Stimulated activated effector memory CD8-positive, alpha-beta T cell treated with anti-CD3 and anti-CD28 coated beads, Interleukin-12 subunit alpha, Interleukin-12 subunit beta, amount 100 ng/mL, for 72 hours (primary cell): ENCODE measurements at regions not wholly inside any gene's neighbourhood (a gene's known extent, or its start where the extent isn't known, plus 50 kb on each side); places are given as distances from the start of the nearest gene placed in this dataset.

Source experiments
- ATAC-seq: fragments of 150-1000 bp; cut with Tn5 transposase; 2 replicates; pipeline ENCODE4 v1.10.0; 2021
- DNase-seq, 2 donors: peaks; one replicate each; pipeline ENCODE4 v3.0.0; 2021 to 2022; ENCODE audit warnings: low spot score in 2 of 2
- H3K27ac Mint-ChIP-seq: one replicate; pipeline ENCODE4 v1.8.0; 2022; ENCODE audit warnings: mild to moderate bottlenecking, mixed read lengths
- H3K36me3 Mint-ChIP-seq: one replicate; pipeline ENCODE4 v1.8.0; 2022; ENCODE audit warnings: mild to moderate bottlenecking, mixed read lengths
- H3K4me1 Mint-ChIP-seq: one replicate; pipeline ENCODE4 v1.8.0; 2022; ENCODE audit warnings: mixed read lengths
- H3K4me3 Mint-ChIP-seq: one replicate; pipeline ENCODE4 v1.8.0; 2022; ENCODE audit warnings: mild to moderate bottlenecking, mixed read lengths
- H3K9me3 Mint-ChIP-seq: one replicate; pipeline ENCODE4 v1.8.0; 2022; ENCODE audit warnings: mixed read lengths

DNA sequence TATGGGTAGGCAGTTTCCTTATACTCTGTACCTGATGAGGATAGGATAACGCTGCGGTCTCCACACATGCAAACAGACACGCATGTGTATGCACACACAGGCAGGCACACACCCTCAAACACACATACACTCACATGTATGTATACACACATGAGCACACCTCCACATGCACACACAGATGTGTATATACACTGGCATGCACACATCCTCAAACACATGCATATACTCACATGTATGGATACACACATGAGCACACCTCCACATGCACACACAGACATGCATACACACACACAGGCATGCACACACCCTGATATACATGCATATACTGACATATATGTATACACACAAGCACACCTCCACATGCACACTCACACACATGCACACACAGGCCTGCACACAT is 267.8 kb upstream of the HDAC4 start:
- ATAC-seq = no peak
- no peak overlapping the region for H3K4me3 Mint-ChIP-seq

GRCh38 chr2:239668042-239668441 is 267.2 kb upstream of the HDAC4 start:
- H3K27ac Mint-ChIP-seq = no peak overlapping the region
- no peak overlapping the region for H3K4me3 Mint-ChIP-seq
- H3K9me3 Mint-ChIP-seq = no peaks in the 10 kb centered on the region
- peaks cover 6% of the 10 kb centered on the region for H3K4me1 Mint-ChIP-seq
- ATAC-seq = no peak
- no peaks in the 10 kb centered on the region for H3K36me3 Mint-ChIP-seq
- no peak for DNase-seq

More for the DNA sequence above, 267.8 kb upstream of the HDAC4 start:
- H3K9me3 Mint-ChIP-seq = no peaks in the 10 kb centered on the region
- H3K4me1 Mint-ChIP-seq = peaks cover 6% of the 10 kb centered on the region
- H3K27ac Mint-ChIP-seq = no peak overlapping the region
- H3K36me3 Mint-ChIP-seq = no peaks in the 10 kb centered on the region
- no peak for DNase-seq

DNA sequence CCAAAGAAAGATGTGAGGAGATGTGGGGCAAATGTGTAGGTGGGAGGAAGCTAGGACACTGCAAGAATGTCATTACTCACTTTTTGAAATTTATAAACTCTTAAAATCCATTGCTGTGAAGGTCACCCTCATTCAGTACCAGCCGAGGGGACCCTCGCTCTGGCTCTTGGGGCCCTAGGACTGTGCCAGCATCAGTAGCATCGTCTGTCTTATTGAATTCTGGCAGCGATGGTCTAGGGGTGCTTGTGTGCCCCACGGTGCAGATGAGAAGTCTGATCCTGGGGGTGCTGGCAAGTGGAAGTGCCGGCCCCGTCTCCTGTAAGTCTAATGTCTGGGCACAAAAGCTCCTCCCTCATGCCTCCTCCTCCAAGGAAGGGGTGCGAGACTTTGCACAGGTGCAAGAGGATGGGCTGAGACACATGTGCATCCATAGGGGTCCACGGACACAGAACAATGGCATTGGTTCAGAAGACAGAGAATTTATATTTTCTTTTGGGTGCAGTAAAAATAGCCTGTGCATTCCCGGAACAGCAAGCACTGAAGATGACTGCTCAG is 266.7 kb upstream of the HDAC4 start:
- peak overlapping the region; percentile 58 for H3K27ac Mint-ChIP-seq
- H3K9me3 Mint-ChIP-seq = no peaks in the 10 kb centered on the region
- DNase-seq (no peak), ATAC-seq (no peak)
- no peak overlapping the region for H3K4me3 Mint-ChIP-seq
- H3K4me1 Mint-ChIP-seq = peaks cover 9% of the 10 kb centered on the region
- no peaks in the 10 kb centered on the region for H3K36me3 Mint-ChIP-seq

- no peak overlapping the region for H3K4me3 Mint-ChIP-seq
- DNase-seq (no peak), ATAC-seq (peak; percentile 20)
- H3K27ac Mint-ChIP-seq = peak overlapping the region; percentile 58
- H3K36me3 Mint-ChIP-seq = no peaks in the 10 kb centered on the region
- H3K9me3 Mint-ChIP-seq = no peaks in the 10 kb centered on the region
- peaks cover 13% of the 10 kb centered on the region for H3K4me1 Mint-ChIP-seq
These were observed 266.1 kb upstream of the HDAC4 start for GRCh38 chr2:239666855-239667376.

GRCh38 chr2:239666053-239666854 is 265.4 kb upstream of the HDAC4 start:
- H3K36me3 Mint-ChIP-seq = no peaks in the 10 kb centered on the region
- no peak for DNase-seq
- H3K4me1 Mint-ChIP-seq = peaks cover 18% of the 10 kb centered on the region
- ATAC-seq = no peak
- H3K27ac Mint-ChIP-seq = peak overlapping the region; percentile 37
- H3K4me3 Mint-ChIP-seq = no peak overlapping the region
- no peaks in the 10 kb centered on the region for H3K9me3 Mint-ChIP-seq

DNA sequence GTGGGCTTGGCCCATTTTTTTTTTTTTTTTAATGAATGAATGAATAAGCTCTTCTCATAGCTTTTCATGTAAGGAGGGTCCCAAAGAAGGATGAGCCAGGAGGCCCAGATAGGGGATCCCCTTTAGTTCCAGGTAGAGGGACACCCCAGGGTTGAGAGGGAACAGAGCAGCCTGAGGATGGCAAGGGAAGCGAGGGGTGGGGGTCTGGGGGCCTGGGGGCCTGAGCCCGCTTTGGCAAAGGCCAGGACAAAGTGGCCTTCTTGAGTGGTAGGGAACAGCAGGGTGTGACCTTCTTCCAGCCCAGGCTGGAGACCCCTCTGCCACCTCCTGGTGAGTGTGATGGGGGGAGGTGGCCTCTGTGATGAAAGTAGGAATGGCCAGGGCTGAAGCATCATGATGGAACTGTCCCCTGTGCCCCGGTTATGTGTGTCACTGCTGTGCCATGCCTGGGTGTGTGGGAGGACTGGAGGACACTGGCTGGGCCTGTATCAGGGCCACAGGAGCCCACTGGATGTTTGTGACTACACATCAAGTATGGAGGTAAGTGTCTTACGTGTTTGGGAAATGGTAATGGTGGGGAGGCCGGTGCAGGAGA is 263.5 kb upstream of the HDAC4 start:
- H3K36me3 Mint-ChIP-seq = no peaks in the 10 kb centered on the region
- H3K9me3 Mint-ChIP-seq = no peaks in the 10 kb centered on the region
- H3K4me3 Mint-ChIP-seq = no peak overlapping the region
- peaks cover 15% of the 10 kb centered on the region for H3K4me1 Mint-ChIP-seq
- ATAC-seq = no peak
- DNase-seq = no peak
- no peak overlapping the region for H3K27ac Mint-ChIP-seq

DNA sequence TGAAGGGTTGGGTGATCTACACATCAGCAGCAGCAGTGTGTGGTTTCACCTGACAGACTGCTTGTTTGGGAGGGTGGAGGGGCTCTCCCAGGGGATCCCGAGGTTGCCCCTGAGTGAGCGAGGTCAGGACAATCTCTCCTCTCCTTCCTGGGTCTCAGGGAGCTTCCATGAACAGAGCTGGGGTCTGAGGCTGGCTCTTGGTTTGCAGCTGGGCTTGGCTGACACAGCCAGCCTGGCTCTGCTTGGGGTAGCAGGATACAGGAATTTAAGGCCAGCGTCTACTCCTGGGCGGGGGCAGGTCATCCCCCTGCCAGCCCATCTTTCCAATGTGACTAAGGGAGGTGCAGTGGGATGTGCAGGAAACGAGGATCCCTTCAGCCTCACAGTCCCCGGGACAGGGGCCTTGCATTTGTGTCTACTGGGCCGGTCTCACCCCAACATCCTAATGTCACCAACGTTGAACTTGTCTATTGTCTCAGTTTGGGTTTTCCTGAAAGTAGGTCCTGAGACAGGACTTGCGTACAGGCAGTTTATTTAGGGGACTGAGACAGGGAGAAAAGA is 262.6 kb upstream of the HDAC4 start:
- Mint-ChIP-seq H3K4me1 (peaks cover 15% of the 10 kb centered on the region), H3K36me3 (no peaks in the 10 kb centered on the region), H3K4me3 (no peak overlapping the region), H3K27ac (peak overlapping the region; percentile 67), H3K9me3 (no peaks in the 10 kb centered on the region)
- ATAC-seq = no peak
- DNase-seq = no peak

GRCh38 chr2:239662413-239663120 is 261.7 kb upstream of the HDAC4 start:
- H3K4me1 Mint-ChIP-seq = peaks cover 15% of the 10 kb centered on the region
- H3K36me3 Mint-ChIP-seq = no peaks in the 10 kb centered on the region
- ATAC-seq (no peak), DNase-seq (no peak)
- H3K9me3 Mint-ChIP-seq = no peaks in the 10 kb centered on the region
- peak overlapping the region; percentile 67 for H3K27ac Mint-ChIP-seq
- no peak overlapping the region for H3K4me3 Mint-ChIP-seq

GRCh38 chr2:239661334-239662312 is 260.8 kb upstream of the HDAC4 start:
- ATAC-seq = no peak

DNA sequence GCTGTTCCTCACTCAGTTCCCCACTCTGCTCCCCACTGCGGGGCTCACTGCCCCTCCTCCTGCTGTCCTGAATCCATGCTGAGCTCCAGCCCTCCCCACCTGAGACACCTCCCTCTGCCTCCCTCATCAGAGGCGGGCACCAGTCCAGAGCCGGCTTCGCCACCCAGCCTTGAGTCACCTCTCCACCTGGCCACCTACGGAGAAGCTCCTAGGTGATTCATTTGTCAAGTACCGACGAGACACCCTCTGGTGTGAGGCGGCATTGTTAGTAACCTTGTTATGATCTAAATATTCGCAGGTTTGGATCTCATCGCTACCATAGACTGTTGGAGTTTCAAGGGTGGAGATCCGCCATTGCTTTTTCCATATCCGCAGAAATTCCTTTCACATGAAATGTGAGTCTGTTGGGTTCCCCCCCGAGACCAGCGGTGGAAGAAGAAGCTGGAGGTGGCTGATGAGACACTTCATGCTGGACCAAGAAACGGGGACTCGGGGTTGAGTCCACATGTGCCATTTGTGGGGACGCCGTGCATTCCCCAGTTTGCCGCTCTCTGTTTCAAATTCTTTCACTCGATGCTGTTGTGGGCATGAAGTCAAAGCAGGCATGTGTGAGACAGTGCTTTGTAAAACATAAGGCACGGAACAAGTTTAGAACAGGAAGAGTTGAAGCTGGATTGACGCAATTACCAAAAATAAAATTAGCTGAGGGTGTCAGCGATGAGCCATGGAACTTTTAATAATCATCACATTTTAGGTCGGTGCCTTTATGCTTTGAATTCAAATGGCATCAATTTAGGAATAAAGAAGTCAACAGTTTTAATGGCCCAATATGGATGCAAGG is 259.8 kb upstream of the HDAC4 start:
- Mint-ChIP-seq H3K27ac (no peak overlapping the region), H3K36me3 (no peaks in the 10 kb centered on the region), H3K9me3 (no peaks in the 10 kb centered on the region), H3K4me3 (no peak overlapping the region), H3K4me1 (peaks cover 15% of the 10 kb centered on the region)
- ATAC-seq = no peak
- no peak for DNase-seq

More at GRCh38 chr2:239661334-239662312, 260.8 kb upstream of the HDAC4 start:
- Mint-ChIP-seq H3K27ac (no peak overlapping the region), H3K4me3 (no peak overlapping the region), H3K4me1 (peaks cover 15% of the 10 kb centered on the region), H3K36me3 (no peaks in the 10 kb centered on the region), H3K9me3 (no peaks in the 10 kb centered on the region)
- DNase-seq = no peak

DNA sequence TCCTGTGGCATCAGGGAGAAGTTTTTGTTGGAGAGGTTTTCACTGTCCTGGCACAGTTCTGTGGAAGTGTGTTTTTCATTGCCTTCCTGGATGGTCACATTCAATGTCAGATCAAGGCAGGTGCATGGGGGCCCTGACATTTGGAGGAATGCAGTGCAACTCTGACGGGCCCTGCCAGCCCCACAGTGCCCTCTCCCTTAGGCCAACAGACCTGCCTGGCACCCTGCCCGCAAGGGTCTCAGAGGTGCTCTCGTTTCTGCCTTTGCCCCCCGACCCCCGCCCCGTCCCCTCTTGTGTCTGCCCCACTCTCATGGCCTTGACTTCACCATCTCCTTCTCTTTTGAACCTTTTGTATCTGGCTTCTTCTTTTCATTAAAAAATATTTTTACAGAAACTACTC is 257.2 kb upstream of the HDAC4 start:
- Mint-ChIP-seq H3K27ac (no peak overlapping the region), H3K9me3 (no peaks in the 10 kb centered on the region), H3K4me3 (no peak overlapping the region), H3K4me1 (peaks cover 15% of the 10 kb centered on the region), H3K36me3 (no peaks in the 10 kb centered on the region)
- DNase-seq (no peak), ATAC-seq (no peak)

GRCh38 chr2:239657236-239657635 is 256.4 kb upstream of the HDAC4 start:
- ATAC-seq = no peak
- H3K4me1 Mint-ChIP-seq = peaks cover 9% of the 10 kb centered on the region
- no peak overlapping the region for H3K4me3 Mint-ChIP-seq
- H3K27ac Mint-ChIP-seq = no peak overlapping the region
- no peaks in the 10 kb centered on the region for H3K36me3 Mint-ChIP-seq
- H3K9me3 Mint-ChIP-seq = no peaks in the 10 kb centered on the region
- no peak for DNase-seq

DNA sequence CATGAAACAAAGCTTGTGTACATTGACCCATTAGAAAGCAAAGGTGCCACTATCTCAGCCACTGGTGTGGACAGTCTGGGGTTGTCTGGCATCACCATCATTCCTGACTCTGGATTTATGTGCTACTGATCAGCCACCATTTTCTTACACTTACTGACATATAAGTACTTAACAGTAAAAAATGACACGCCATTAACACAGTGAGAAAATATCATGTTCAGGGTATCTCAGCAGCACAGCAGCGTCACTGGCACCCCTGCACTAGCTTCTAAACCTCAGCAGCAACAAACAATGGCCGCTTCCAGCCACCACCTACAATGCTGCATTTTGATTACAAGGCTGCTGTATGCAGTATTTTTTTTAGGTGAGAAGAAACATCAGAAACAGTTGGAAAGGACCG is 253.4 kb upstream of the HDAC4 start:
- ATAC-seq = no peak
- no peak overlapping the region for H3K27ac Mint-ChIP-seq
- no peaks in the 10 kb centered on the region for H3K4me1 Mint-ChIP-seq
- no peak for DNase-seq
- peaks cover 1% of the 10 kb centered on the region for H3K9me3 Mint-ChIP-seq
- H3K4me3 Mint-ChIP-seq = no peak overlapping the region
- no peaks in the 10 kb centered on the region for H3K36me3 Mint-ChIP-seq
